Thymus (tissue), 11 donors: ENCODE measurements at regions not wholly inside any gene's neighbourhood (a gene's known extent, or its start where the extent isn't known, plus 50 kb on each side); places are given as distances from the start of the nearest gene placed in this dataset.

Experiments
- DNase-seq, 9 donors: peaks; one replicate each; pipeline ENCODE4 v3.0.0-alpha.2; 2013; ENCODE audit warnings: low spot score in 9 of 9, low read depth in 6 of 9, missing footprints in 1 of 9
- H3K27ac ChIP-seq, 2 donors: one replicate each; pipeline ENCODE4 v1.5.1; 2013; ENCODE audit warnings: control low read depth in 1 of 2, low read depth in 1 of 2, low read length in 1 of 2, mild to moderate bottlenecking in 1 of 2, moderate library complexity in 1 of 2
- H3K27me3 ChIP-seq, 2 donors: one replicate each; pipeline ENCODE4 v1.5.1; 2013; ENCODE audit warnings: low read length in 1 of 2; ENCODE audit not compliant: control insufficient read depth in 2 of 2, insufficient read depth in 1 of 2
- H3K36me3 ChIP-seq, 2 donors: one replicate each; pipeline ENCODE4 v1.5.1; 2013; ENCODE audit warnings: low read length in 1 of 2, mild to moderate bottlenecking in 1 of 2, moderate library complexity in 1 of 2; ENCODE audit not compliant: control insufficient read depth in 2 of 2, insufficient read depth in 2 of 2
- H3K4me1 ChIP-seq, 2 donors: one replicate each; pipeline ENCODE4 v1.5.1; 2013; ENCODE audit warnings: low read length in 2 of 2; ENCODE audit not compliant: control insufficient read depth in 2 of 2, insufficient read depth in 2 of 2
- H3K4me3 ChIP-seq, 2 donors: one replicate each; pipeline ENCODE4 v1.5.1; 2013; ENCODE audit warnings: low read length in 2 of 2, control low read depth in 1 of 2, mild to moderate bottlenecking in 1 of 2
- H3K9me3 ChIP-seq, 2 donors: one replicate each; pipeline ENCODE4 v1.5.1; 2013; ENCODE audit warnings: low read length in 1 of 2, mild to moderate bottlenecking in 1 of 2; ENCODE audit not compliant: control insufficient read depth in 2 of 2, insufficient read depth in 1 of 2
- WGBS: extraction: QIAGEN DNeasy Blood & Tissue Kit; methylation state at CpG from one replicate; pipeline ENCODE4 v1.1.7; 2013; 5-methylcytosine and 5-hydroxymethylcytosine counted together
- donor health status: healthy.

- no peak overlapping the region for H3K27ac ChIP-seq
- no peaks in the 10 kb centered on the region for H3K4me1 ChIP-seq
- no peak overlapping the region for H3K4me3 ChIP-seq
- no peaks in the 10 kb centered on the region for H3K27me3 ChIP-seq
- DNase-seq, result no peak
- no peaks in the 10 kb centered on the region for H3K9me3 ChIP-seq
- H3K36me3 ChIP-seq, result no peaks in the 10 kb centered on the region
- WGBS, result 60% methylated on average over 4 of the region's 4 CpGs
Observed at GRCh38 chrX:103158317-103158621, 56.6 kb upstream of the BEX4 start.

- 91% methylated on average over 2 of the region's 2 CpGs for WGBS
- H3K9me3 ChIP-seq, result no peaks in the 10 kb centered on the region
- no peaks in the 10 kb centered on the region for H3K27me3 ChIP-seq
- no peaks in the 10 kb centered on the region for H3K4me1 ChIP-seq
- peak in 2 of 9 donors; percentile 15 to 33 for DNase-seq
- no peak overlapping the region for H3K4me3 ChIP-seq
- H3K27ac ChIP-seq, result no peak overlapping the region
- no peaks in the 10 kb centered on the region for H3K36me3 ChIP-seq
Observed at GRCh38 chrX:103157496-103158316, 57.2 kb upstream of the BEX4 start.

- no peaks in the 10 kb centered on the region for H3K27me3 ChIP-seq
- H3K4me3 ChIP-seq, result no peak overlapping the region
- 90% methylated on average over 1 of the region's 1 CpG for WGBS
- no peaks in the 10 kb centered on the region for H3K4me1 ChIP-seq
- no peaks in the 10 kb centered on the region for H3K36me3 ChIP-seq
- DNase-seq, result no peak
- no peak overlapping the region for H3K27ac ChIP-seq
- H3K9me3 ChIP-seq, result no peaks in the 10 kb centered on the region
Observed at GRCh38 chrX:103155201-103155600, 59.7 kb upstream of the BEX4 start.

GRCh38 chrX:103153661-103154060, 60.7 kb upstream of the NXF3 start:
- no peak for DNase-seq
- Histone ChIP-seq H3K4me1 (no peaks in the 10 kb centered on the region), H3K27ac (no peak overlapping the region), H3K9me3 (no peaks in the 10 kb centered on the region), H3K4me3 (no peak overlapping the region), H3K27me3 (no peaks in the 10 kb centered on the region), H3K36me3 (no peaks in the 10 kb centered on the region)
- 96% methylated on average over 2 of the region's 2 CpGs for WGBS

DNA sequence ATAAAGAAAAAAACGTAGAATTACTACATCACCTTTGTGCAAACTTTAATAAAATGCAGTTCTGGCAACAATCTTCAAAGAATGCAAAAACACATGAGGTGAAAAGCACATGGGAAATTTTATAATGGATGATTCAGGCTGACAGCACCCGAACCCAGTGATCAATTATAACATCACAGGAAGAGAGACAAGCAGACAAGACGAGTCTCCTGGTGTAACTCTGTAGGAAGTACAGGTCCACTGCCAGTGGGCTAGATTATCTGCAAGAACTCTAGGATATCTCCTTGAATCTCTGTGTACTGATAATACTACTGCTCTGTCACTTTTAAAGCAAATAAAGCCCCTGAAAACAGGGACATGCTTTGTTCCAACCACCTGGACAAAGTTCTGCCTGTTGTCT, 58.9 kb upstream of the NXF3 start:
- Histone ChIP-seq H3K27ac (no peak overlapping the region), H3K4me3 (no peak overlapping the region), H3K36me3 (no peaks in the 10 kb centered on the region), H3K27me3 (no peaks in the 10 kb centered on the region), H3K9me3 (no peaks in the 10 kb centered on the region), H3K4me1 (no peaks in the 10 kb centered on the region)
- 75% methylated on average over 3 of the region's 3 CpGs for WGBS
- no peak for DNase-seq

DNA sequence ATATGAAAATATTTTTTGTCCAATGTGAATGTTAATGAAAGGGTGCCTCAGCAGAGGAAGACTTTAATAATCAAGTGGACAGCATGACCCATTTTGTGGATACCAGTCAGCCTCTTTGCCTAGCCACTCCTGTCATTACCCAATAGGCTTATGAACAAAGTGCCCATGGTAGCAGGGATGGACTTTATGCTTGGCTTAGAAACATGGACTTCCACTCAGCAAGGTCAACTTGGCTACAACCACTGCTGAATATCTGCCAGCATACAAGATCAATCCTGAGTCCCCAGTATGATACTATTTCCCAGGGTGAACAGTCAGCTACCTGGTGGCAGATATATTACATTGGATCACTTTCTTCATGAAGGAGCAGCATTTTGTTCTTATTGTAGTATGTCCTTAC, 56.7 kb upstream of the NXF3 start:
- H3K27me3 ChIP-seq, result no peaks in the 10 kb centered on the region
- no peaks in the 10 kb centered on the region for H3K9me3 ChIP-seq
- H3K4me1 ChIP-seq, result no peaks in the 10 kb centered on the region
- no peak overlapping the region for H3K4me3 ChIP-seq
- H3K36me3 ChIP-seq, result no peaks in the 10 kb centered on the region
- no peak overlapping the region for H3K27ac ChIP-seq
- no peak for DNase-seq

GRCh38 chrX:103148075-103148474, 55.1 kb upstream of the NXF3 start:
- 81% methylated on average over 1 of the region's 1 CpG for WGBS
- Histone ChIP-seq H3K4me3 (no peak overlapping the region), H3K4me1 (no peaks in the 10 kb centered on the region), H3K36me3 (no peaks in the 10 kb centered on the region), H3K9me3 (no peaks in the 10 kb centered on the region), H3K27me3 (no peaks in the 10 kb centered on the region), H3K27ac (no peak overlapping the region)
- no peak for DNase-seq
